Effector memory CD4-positive, alpha-beta T cell (primary cell): ENCODE measurements at regions not wholly inside any gene's neighbourhood (a gene's known extent, or its start where the extent isn't known, plus 50 kb on each side); places are given as distances from the start of the nearest gene placed in this dataset.
"Not testable (repeated sequence)": the region's sequence is repeated elsewhere in the genome, so short reads cannot be mapped to it uniquely, and the experiment has no call there.

ENCODE experiments used
- DNase-seq, 3 donors: peaks; one replicate each; pipeline ENCODE4 v3.0.0-alpha.2; 2020
- H3K27ac ChIP-seq: 2 replicates; pipeline ENCODE4 v1.7.0; 2013; ENCODE audit warnings: mild to moderate bottlenecking, low read length, moderate library complexity; ENCODE audit not compliant: insufficient read depth, poor library complexity, severe bottlenecking
- H3K27me3 ChIP-seq: replicated peaks from 2 replicates; pipeline ENCODE4 v1.7.0; 2013; ENCODE audit warnings: mild to moderate bottlenecking, low read length; ENCODE audit not compliant: insufficient read depth, control insufficient read depth, poor library complexity, severe bottlenecking
- H3K36me3 ChIP-seq: 2 replicates; pipeline ENCODE4 v1.7.0; 2013; ENCODE audit warnings: mild to moderate bottlenecking, low read length, moderate library complexity; ENCODE audit not compliant: control insufficient read depth, insufficient read depth
- H3K4me1 ChIP-seq: 2 replicates; pipeline ENCODE4 v1.7.0; 2013; ENCODE audit warnings: low read length, mild to moderate bottlenecking; ENCODE audit not compliant: control insufficient read depth, insufficient read depth, poor library complexity, severe bottlenecking
- H3K4me3 ChIP-seq: 2 replicates; pipeline ENCODE4 v1.7.0; 2013; ENCODE audit warnings: low read length, low read depth, mild to moderate bottlenecking; ENCODE audit not compliant: insufficient read depth, poor library complexity, severe bottlenecking
- H3K9me3 ChIP-seq: 2 replicates; pipeline ENCODE4 v1.7.0; 2013; ENCODE audit warnings: mild to moderate bottlenecking, low read length, moderate library complexity; ENCODE audit not compliant: control insufficient read depth

- no peaks in the 10 kb centered on the region for H3K4me1 ChIP-seq
- no peak overlapping the region for H3K27ac ChIP-seq
- H3K9me3 ChIP-seq: no peaks in the 10 kb centered on the region
- H3K4me3 ChIP-seq: no peak overlapping the region
- no peak for DNase-seq
- no peaks in the 10 kb centered on the region for H3K27me3 ChIP-seq
- H3K36me3 ChIP-seq: no peaks in the 10 kb centered on the region
These were observed 126.0 kb downstream of the CAPZA3 start for GRCh38 chr12:18863769-18864500.

GRCh38 chr12:18864900-18865561 lies 127.1 kb downstream of the CAPZA3 start:
- no peaks in the 10 kb centered on the region for H3K27me3 ChIP-seq
- no peaks in the 10 kb centered on the region for H3K36me3 ChIP-seq
- no peak overlapping the region for H3K27ac ChIP-seq
- H3K4me1 ChIP-seq: no peaks in the 10 kb centered on the region
- H3K4me3 ChIP-seq: no peak overlapping the region
- DNase-seq: no peak
- no peaks in the 10 kb centered on the region for H3K9me3 ChIP-seq

- H3K9me3 ChIP-seq: no peaks in the 10 kb centered on the region
- H3K4me3 ChIP-seq: no peak overlapping the region
- no peaks in the 10 kb centered on the region for H3K36me3 ChIP-seq
- H3K4me1 ChIP-seq: no peaks in the 10 kb centered on the region
- DNase-seq: no peak
- no peak overlapping the region for H3K27ac ChIP-seq
- no peaks in the 10 kb centered on the region for H3K27me3 ChIP-seq
These were observed 130.8 kb downstream of the CAPZA3 start for GRCh38 chr12:18868717-18869116.

- Histone ChIP-seq H3K36me3 (no peaks in the 10 kb centered on the region), H3K27me3 (no peaks in the 10 kb centered on the region), H3K4me3 (no peak overlapping the region), H3K4me1 (no peaks in the 10 kb centered on the region), H3K27ac (no peak overlapping the region), H3K9me3 (no peaks in the 10 kb centered on the region)
- no peak for DNase-seq
These were observed 134.9 kb downstream of the CAPZA3 start for GRCh38 chr12:18872770-18873169.

GRCh38 chr12:18878676-18879180 lies 140.8 kb downstream of the CAPZA3 start:
- no peak for DNase-seq
- H3K4me3 ChIP-seq: no peak overlapping the region

GRCh38 chr12:18882690-18883089 lies 144.8 kb downstream of the CAPZA3 start:
- no peak overlapping the region for H3K27ac ChIP-seq
- no peaks in the 10 kb centered on the region for H3K4me1 ChIP-seq
- no peaks in the 10 kb centered on the region for H3K36me3 ChIP-seq
- no peaks in the 10 kb centered on the region for H3K9me3 ChIP-seq
- H3K27me3 ChIP-seq: no peaks in the 10 kb centered on the region
- no peak for DNase-seq
- H3K4me3 ChIP-seq: no peak overlapping the region

More at GRCh38 chr12:18878676-18879180, 140.8 kb downstream of the CAPZA3 start:
- H3K27ac ChIP-seq: no peak overlapping the region
- H3K36me3 ChIP-seq: no peaks in the 10 kb centered on the region
- no peaks in the 10 kb centered on the region for H3K27me3 ChIP-seq
- no peaks in the 10 kb centered on the region for H3K9me3 ChIP-seq
- H3K4me1 ChIP-seq: no peaks in the 10 kb centered on the region

- no peaks in the 10 kb centered on the region for H3K36me3 ChIP-seq
- no peak for DNase-seq
- H3K27me3 ChIP-seq: no peaks in the 10 kb centered on the region
- H3K27ac ChIP-seq: no peak overlapping the region
- no peaks in the 10 kb centered on the region for H3K4me1 ChIP-seq
- no peaks in the 10 kb centered on the region for H3K9me3 ChIP-seq
- H3K4me3 ChIP-seq: no peak overlapping the region
These were observed 149.0 kb downstream of the CAPZA3 start for GRCh38 chr12:18886962-18887361.

- DNase-seq: no peak
- Histone ChIP-seq H3K9me3 (no peaks in the 10 kb centered on the region), H3K4me1 (no peaks in the 10 kb centered on the region), H3K4me3 (no peak overlapping the region), H3K36me3 (no peaks in the 10 kb centered on the region), H3K27me3 (no peaks in the 10 kb centered on the region), H3K27ac (no peak overlapping the region)
These were observed 149.4 kb downstream of the CAPZA3 start for GRCh38 chr12:18887368-18887767.

- Histone ChIP-seq H3K4me1 (no peaks in the 10 kb centered on the region), H3K27ac (no peak overlapping the region), H3K4me3 (no peak overlapping the region), H3K36me3 (no peaks in the 10 kb centered on the region), H3K27me3 (no peaks in the 10 kb centered on the region), H3K9me3 (no peaks in the 10 kb centered on the region)
- DNase-seq: no peak
These were observed 150.1 kb downstream of the CAPZA3 start for GRCh38 chr12:18888047-18888446.

- not testable (repeated sequence) for DNase-seq, H3K4me3 ChIP-seq, H3K27me3 ChIP-seq, H3K36me3 ChIP-seq, H3K27ac ChIP-seq, H3K9me3 ChIP-seq, H3K4me1 ChIP-seq
These were observed 152.7 kb downstream of the CAPZA3 start for GRCh38 chr12:18890621-18891020.
